ENCODE measurements at regions not wholly inside any gene's neighbourhood (a gene's known extent, or its start where the extent isn't known, plus 50 kb on each side); places are given as distances from the start of the nearest gene placed in this dataset.

GRCh38 chr2:38212312-38212711 lies 136.4 kb upstream of the CYP1B1 start:
- DNase-seq (ENCODE audit: low read depth) = no peak

GRCh38 chr2:38207168-38207567 lies 131.2 kb upstream of the CYP1B1 start:
- no peak for DNase-seq (ENCODE audit: low read depth)
- no peak overlapping the region for H3K4me3 ChIP-seq (ENCODE audit: low read depth, low read length)
- no peak for TF ChIP-seq CTCF (IDR thresholded peaks at IDR 0.05; ENCODE audit: insufficient read depth, low read depth, low read length, missing control alignments)

More at GRCh38 chr2:38212312-38212711, 136.4 kb upstream of the CYP1B1 start:
- no peak for TF ChIP-seq CTCF (IDR thresholded peaks at IDR 0.05; ENCODE audit: insufficient read depth, low read depth, low read length, missing control alignments)
- no peak overlapping the region for H3K4me3 ChIP-seq (ENCODE audit: low read depth, low read length)

GRCh38 chr2:38203446-38203810 lies 127.5 kb upstream of the CYP1B1 start:
- no peak for DNase-seq (ENCODE audit: low read depth)
- no peak overlapping the region for H3K4me3 ChIP-seq (ENCODE audit: low read depth, low read length)
- no peak for TF ChIP-seq CTCF (IDR thresholded peaks at IDR 0.05; ENCODE audit: insufficient read depth, low read depth, low read length, missing control alignments)

- H3K4me3 ChIP-seq (ENCODE audit: low read depth, low read length) = no peak overlapping the region
- DNase-seq (ENCODE audit: low read depth) = no peak
- no peak for TF ChIP-seq CTCF (IDR thresholded peaks at IDR 0.05; ENCODE audit: insufficient read depth, low read depth, low read length, missing control alignments)
These were observed 126.9 kb upstream of the CYP1B1 start for GRCh38 chr2:38202713-38203445.

- TF ChIP-seq CTCF (IDR thresholded peaks at IDR 0.05; ENCODE audit: insufficient read depth, low read depth, low read length, missing control alignments) = no peak
- DNase-seq (ENCODE audit: low read depth) = no peak
- no peak overlapping the region for H3K4me3 ChIP-seq (ENCODE audit: low read depth, low read length)
These were observed 125.8 kb upstream of the CYP1B1 start for GRCh38 chr2:38201784-38202183.

GRCh38 chr2:38200598-38200997 lies 124.6 kb upstream of the CYP1B1 start:
- no peak for TF ChIP-seq CTCF (IDR thresholded peaks at IDR 0.05; ENCODE audit: insufficient read depth, low read depth, low read length, missing control alignments)
- no peak overlapping the region for H3K4me3 ChIP-seq (ENCODE audit: low read depth, low read length)
- no peak for DNase-seq (ENCODE audit: low read depth)

- H3K4me3 ChIP-seq (ENCODE audit: low read depth, low read length) = no peak overlapping the region
- TF ChIP-seq CTCF (IDR thresholded peaks at IDR 0.05; ENCODE audit: insufficient read depth, low read depth, low read length, missing control alignments) = no peak
- DNase-seq (ENCODE audit: low read depth) = no peak
These were observed 123.2 kb upstream of the CYP1B1 start for GRCh38 chr2:38199127-38199526.
